Right forelimb (tissue), 1 donor: ENCODE measurements at regions not wholly inside any gene's neighbourhood (a gene's known extent, or its start where the extent isn't known, plus 50 kb on each side); places are given as distances from the start of the nearest gene placed in this dataset.

ENCODE experiments used
- DNase-seq: peaks from one replicate; pipeline ENCODE4 v3.0.0-alpha.2; 2018

GRCh38 chr14:98700748-98701147 is 571.2 kb downstream of the BCL11B start:
- no peak for DNase-seq

- no peak for DNase-seq
These were observed 570.6 kb downstream of the BCL11B start for GRCh38 chr14:98701377-98701776.

- DNase-seq, result no peak
These were observed 567.6 kb downstream of the BCL11B start for GRCh38 chr14:98704441-98704840.

GRCh38 chr14:98705871-98706300 is 566.1 kb downstream of the BCL11B start:
- DNase-seq, result no peak

GRCh38 chr14:98707522-98707921 is 564.5 kb downstream of the BCL11B start:
- DNase-seq, result no peak

- no peak for DNase-seq
These were observed 563.4 kb downstream of the BCL11B start for GRCh38 chr14:98708555-98708954.

GRCh38 chr14:98711453-98711852 is 560.5 kb downstream of the BCL11B start:
- DNase-seq, result no peak

GRCh38 chr14:98714626-98715425 is 557.2 kb downstream of the BCL11B start:
- no peak for DNase-seq

GRCh38 chr14:98716133-98716532 is 555.9 kb downstream of the BCL11B start:
- no peak for DNase-seq

GRCh38 chr14:98721061-98721460 is 550.9 kb downstream of the BCL11B start:
- no peak for DNase-seq

GRCh38 chr14:98724734-98725133 is 547.3 kb downstream of the BCL11B start:
- DNase-seq, result no peak

GRCh38 chr14:98725191-98725590 is 546.8 kb downstream of the BCL11B start:
- no peak for DNase-seq

- no peak for DNase-seq
These were observed 546.3 kb downstream of the BCL11B start for GRCh38 chr14:98725676-98726075.

GRCh38 chr14:98726585-98727405 is 545.2 kb downstream of the BCL11B start:
- no peak for DNase-seq

GRCh38 chr14:98728024-98728423 is 544.0 kb downstream of the BCL11B start:
- DNase-seq, result no peak

- DNase-seq, result no peak
These were observed 543.2 kb downstream of the BCL11B start for GRCh38 chr14:98728836-98729235.

- no peak for DNase-seq
These were observed 540.7 kb downstream of the BCL11B start for GRCh38 chr14:98731286-98731685.

GRCh38 chr14:98731701-98732100 is 540.3 kb downstream of the BCL11B start:
- no peak for DNase-seq

GRCh38 chr14:98733536-98733935 is 538.5 kb downstream of the BCL11B start:
- no peak for DNase-seq

- no peak for DNase-seq
These were observed 535.2 kb downstream of the BCL11B start for GRCh38 chr14:98736701-98737338.

- no peak for DNase-seq
These were observed 530.5 kb downstream of the BCL11B start for GRCh38 chr14:98741523-98741922.

- DNase-seq, result no peak
These were observed 530.0 kb downstream of the BCL11B start for GRCh38 chr14:98742001-98742400.

- DNase-seq, result no peak
These were observed 528.5 kb downstream of the BCL11B start for GRCh38 chr14:98743536-98743935.

- DNase-seq, result no peak
These were observed 523.0 kb downstream of the BCL11B start for GRCh38 chr14:98748966-98749365.
